ENCODE measurements at regions not wholly inside any gene's neighbourhood (a gene's known extent, or its start where the extent isn't known, plus 50 kb on each side); places are given as distances from the start of the nearest gene placed in this dataset.

GRCh38 chr20:57111028-57111373 is 155.4 kb downstream of the BMP7 start:
- Histone ChIP-seq H3K27ac (no peak overlapping the region), H3K27me3 (no peaks in the 10 kb centered on the region), H3K4me1 (no peaks in the 10 kb centered on the region), H3K36me3 (no peaks in the 10 kb centered on the region), H3K9me3 (no peaks in the 10 kb centered on the region), H3K4me3 (no peak overlapping the region)
- no peak for ATAC-seq
- no peak for DNase-seq
- intact Hi-C loops (cut with DNase I) = no loop called here
- TF ChIP-seq CTCF (IDR thresholded peaks at IDR 0.05) = no peak

GRCh38 chr20:57112448-57112847 is 154.0 kb downstream of the BMP7 start:
- TF ChIP-seq CTCF (IDR thresholded peaks at IDR 0.05) = no peak
- intact Hi-C loops (cut with DNase I) = no loop called here
- no peak overlapping the region for H3K4me3 ChIP-seq
- DNase-seq (no peak), ATAC-seq (no peak)
- no peak overlapping the region for H3K27ac ChIP-seq
- no peaks in the 10 kb centered on the region for H3K4me1 ChIP-seq
- H3K36me3 ChIP-seq = no peaks in the 10 kb centered on the region
- H3K27me3 ChIP-seq = no peaks in the 10 kb centered on the region
- no peaks in the 10 kb centered on the region for H3K9me3 ChIP-seq

- no peak for DNase-seq
- Histone ChIP-seq H3K36me3 (no peaks in the 10 kb centered on the region), H3K27ac (no peak overlapping the region), H3K27me3 (no peaks in the 10 kb centered on the region), H3K4me1 (no peaks in the 10 kb centered on the region), H3K4me3 (no peak overlapping the region), H3K9me3 (no peaks in the 10 kb centered on the region)
- ATAC-seq = no peak
- no peak for TF ChIP-seq CTCF (IDR thresholded peaks at IDR 0.05)
- intact Hi-C loops (cut with DNase I) = no loop called here
Observed at GRCh38 chr20:57114290-57115005, 152.0 kb downstream of the BMP7 start.

GRCh38 chr20:57117296-57117695 is 149.1 kb downstream of the BMP7 start:
- Histone ChIP-seq H3K36me3 (no peaks in the 10 kb centered on the region), H3K4me1 (no peaks in the 10 kb centered on the region), H3K27ac (no peak overlapping the region), H3K4me3 (no peak overlapping the region), H3K9me3 (no peaks in the 10 kb centered on the region), H3K27me3 (no peaks in the 10 kb centered on the region)
- intact Hi-C loops (cut with DNase I) = no loop called here
- no peak for ATAC-seq
- no peak for TF ChIP-seq CTCF (IDR thresholded peaks at IDR 0.05)
- DNase-seq = no peak

- ATAC-seq = no peak
- no peaks in the 10 kb centered on the region for H3K36me3 ChIP-seq
- H3K27ac ChIP-seq = no peak overlapping the region
- DNase-seq = no peak
- H3K4me1 ChIP-seq = no peaks in the 10 kb centered on the region
- TF ChIP-seq CTCF (IDR thresholded peaks at IDR 0.05) = no peak
- H3K4me3 ChIP-seq = no peak overlapping the region
- no peaks in the 10 kb centered on the region for H3K27me3 ChIP-seq
- H3K9me3 ChIP-seq = no peaks in the 10 kb centered on the region
- intact Hi-C loops (cut with DNase I) = no loop called here
Observed at GRCh38 chr20:57118107-57118769, 148.2 kb downstream of the BMP7 start.

Measured in upper lobe of right lung (tissue), 1 donor.